ENCODE measurements at regions not wholly inside any gene's neighbourhood (a gene's known extent, or its start where the extent isn't known, plus 50 kb on each side); places are given as distances from the start of the nearest gene placed in this dataset.
A peak's percentile ranks its signal among the peaks of the same experiment; 100 is the strongest.
"Not testable (repeated sequence)": the region's sequence is repeated elsewhere in the genome, so short reads cannot be mapped to it uniquely, and the experiment has no call there.

DNA sequence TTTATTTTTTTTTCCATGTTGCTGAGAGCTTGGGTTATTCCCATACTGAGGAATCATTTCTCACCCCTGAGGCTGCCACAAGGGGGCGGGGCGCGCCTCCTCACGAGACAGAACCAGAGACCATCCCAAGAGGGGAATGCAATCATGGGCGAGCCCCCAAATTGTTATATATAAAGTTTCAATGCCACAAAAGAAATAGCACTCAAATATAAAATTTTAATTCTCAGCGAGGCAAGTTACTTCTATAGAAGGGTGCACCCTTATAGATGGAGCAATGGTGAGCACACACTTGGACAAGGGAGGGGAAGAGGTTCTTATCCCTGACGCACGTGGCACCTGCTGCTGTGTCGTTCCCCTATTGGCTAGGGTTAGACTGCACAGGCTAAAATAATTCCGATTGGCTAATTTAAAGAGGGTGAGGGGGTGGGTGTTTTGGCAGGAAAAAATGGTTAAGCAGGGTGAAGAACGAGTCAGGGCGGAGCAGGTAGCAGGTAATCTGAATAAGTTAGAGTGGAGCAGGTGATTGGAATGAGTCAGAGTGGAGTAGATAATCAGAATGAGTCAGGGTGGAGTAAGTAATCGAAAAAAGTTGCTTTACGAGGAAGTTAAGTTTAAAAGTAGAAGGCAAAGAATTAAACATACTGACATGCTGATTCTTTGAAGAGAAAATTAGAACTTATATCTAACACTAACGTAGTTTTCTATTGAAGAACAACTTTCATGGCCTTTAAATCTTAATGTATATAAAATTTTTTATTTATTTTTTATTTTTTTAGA is 177.5 kb downstream of the MTCL1 start:
- no peak for DNase-seq (ENCODE audit: low spot score)

DNA sequence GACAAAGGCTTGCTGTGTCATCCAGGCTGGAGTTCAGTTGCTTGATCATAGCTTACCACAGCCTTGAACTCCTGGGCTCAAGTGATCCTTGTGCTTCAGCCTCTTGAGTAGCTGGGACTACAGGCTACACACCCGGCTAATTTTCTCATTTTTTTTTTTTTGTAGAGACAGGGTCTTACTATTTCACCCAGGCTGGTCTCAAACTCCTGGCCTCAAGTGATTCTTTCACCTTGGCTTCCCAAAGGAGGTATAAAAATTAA is 178.0 kb downstream of the MTCL1 start:
- no peak for DNase-seq (ENCODE audit: low spot score)

DNA sequence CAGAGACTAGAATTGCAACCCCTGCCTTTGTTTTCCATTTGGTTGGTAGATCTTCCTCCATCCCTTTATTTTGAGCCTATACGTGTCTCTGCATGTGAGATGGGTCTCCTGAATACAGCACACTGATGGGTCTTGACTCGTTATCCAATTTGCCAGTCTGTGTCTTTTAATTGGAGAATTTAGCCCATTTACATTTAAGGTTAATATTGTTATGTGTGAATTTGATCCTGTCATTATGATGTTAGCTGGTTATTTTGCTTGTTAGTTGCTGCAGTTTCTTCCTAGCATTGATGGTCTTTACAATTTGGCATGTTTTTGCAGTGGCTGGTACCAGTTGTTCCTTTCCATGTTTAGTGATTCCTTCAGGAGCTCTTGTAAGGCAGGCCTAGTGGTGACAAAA is 182.5 kb downstream of the MTCL1 start:
- not testable (repeated sequence) for DNase-seq (ENCODE audit: low spot score)

DNA sequence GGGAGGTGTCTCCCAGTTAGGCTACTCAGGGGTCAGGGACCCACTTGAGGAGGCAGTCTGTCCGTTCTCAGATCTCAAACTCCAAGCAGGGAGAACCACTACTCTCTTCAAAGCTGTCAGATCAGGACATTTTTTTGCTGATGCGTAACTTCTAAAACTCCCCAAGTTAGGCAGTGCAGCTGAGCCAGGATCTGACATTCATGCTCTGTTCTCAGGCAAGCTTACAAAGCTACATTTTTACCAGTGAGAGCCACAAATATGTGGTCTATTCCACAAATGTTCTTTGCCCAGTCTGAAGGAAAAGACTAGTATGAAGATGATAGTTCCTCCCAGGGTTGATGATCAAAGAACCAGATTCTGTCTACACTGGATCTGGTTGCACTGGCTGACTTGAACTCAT is 184.1 kb downstream of the MTCL1 start:
- no peak for DNase-seq (ENCODE audit: low spot score)

DNA sequence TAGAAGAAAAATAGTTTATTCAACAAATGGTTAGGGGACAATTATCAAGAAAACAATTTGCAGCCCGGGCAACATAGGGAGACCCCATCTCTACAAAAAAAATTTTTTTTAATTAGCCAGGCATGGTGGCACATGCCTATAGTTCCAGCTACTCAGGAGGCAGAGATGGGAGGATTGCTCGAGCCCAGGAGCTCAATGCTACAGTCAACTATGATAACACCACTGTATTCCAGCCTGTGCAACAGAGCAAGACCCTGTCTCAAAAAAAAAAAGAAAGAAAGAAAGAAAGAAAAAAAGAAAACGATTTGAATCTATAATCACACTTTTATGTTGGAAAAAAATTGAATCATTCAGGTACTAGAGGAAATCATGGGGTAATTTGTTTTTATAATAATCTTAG is 185.1 kb downstream of the MTCL1 start:
- not testable (repeated sequence) for DNase-seq (ENCODE audit: low spot score)

DNA sequence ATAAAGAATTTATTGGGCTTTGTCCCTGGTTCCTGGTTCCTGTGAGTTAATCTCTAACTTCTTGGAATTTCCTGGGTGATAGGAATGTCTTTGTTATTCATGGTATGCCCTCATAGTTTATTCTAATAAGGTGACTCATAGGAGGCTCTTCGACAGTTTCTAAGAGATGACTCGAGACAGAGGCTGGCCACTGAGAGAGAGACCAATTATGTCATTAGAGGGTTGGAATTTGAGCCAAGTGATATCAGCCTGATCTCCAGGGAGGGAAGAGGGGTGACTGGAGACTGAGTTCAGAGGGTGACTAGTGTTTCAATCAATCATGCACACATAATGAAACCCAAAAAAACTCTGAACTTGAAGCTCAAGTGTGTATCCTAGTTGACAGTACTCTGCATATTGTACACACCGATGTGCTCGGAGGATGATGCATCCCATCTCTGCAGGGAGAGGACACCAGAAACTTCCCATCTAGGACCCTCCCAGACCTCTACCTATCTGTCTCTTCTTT is 185.7 kb downstream of the MTCL1 start:
- DNase-seq (ENCODE audit: low spot score), result peak; percentile 51

DNA sequence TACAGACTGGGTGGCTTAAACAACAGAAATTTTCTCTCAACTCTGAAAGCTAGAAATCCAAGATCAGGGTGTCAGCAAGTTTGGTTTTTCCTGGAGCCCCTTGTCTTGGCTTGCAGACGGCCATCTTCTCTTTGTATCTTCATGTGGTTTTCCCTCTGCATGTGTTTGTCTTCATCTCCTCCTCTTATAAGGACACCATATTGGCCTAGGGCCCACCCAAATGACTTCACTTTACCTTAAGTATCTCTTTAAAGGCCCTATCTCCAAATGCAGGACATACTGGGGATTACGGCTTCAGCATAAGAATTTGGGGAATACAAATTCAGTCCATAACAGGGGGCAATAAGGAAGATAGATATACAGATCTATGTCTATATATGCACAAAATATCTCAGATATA is 187.9 kb downstream of the MTCL1 start:
- DNase-seq (ENCODE audit: low spot score), result no peak

DNA sequence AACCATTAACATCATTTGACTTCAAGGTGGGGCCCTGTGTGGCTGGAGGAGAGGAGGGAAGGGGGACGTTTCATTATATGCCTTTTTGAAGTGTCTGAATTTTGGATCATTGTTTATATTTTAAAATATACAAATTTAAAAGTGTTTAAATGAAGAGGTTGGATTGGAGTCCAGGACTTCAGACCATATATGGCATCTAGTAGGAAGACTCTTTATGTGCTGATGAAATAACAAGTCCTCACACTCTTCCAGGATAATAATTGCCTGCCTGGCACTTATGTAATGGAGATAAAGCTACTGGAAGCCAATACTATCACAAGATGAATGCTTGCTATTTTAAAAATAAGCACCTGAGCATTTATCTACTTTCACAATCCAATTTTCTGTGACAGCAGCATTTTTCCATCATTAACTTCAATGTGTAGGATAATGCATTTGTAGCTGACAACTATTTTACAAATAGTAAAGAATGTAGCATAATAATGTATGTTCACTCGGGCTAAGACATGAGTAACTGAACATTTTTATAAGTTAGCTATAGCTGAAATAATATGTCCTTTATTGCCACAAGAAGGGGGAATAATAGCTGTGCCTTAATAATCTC is 188.4 kb downstream of the MTCL1 start:
- no peak for DNase-seq (ENCODE audit: low spot score)

DNA sequence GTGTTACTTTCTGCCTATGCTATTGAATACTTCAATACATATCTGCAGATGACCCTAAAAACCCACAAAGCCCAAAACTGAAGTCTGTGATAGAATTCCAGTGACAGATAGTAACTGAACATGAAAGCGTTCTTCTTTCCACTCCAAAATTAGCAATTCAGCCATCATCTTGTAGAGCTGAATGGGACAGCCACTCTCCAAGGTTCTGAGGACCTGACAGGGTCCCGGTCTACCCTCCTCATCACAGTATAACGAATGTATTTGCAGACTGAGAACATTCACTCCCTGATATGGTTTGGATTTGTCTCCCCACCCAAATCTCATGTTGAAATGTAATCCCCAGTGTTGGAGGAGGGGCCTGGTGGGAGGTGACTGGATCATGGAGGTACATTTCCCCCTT is 189.5 kb downstream of the MTCL1 start:
- DNase-seq (ENCODE audit: low spot score), result no peak

DNA sequence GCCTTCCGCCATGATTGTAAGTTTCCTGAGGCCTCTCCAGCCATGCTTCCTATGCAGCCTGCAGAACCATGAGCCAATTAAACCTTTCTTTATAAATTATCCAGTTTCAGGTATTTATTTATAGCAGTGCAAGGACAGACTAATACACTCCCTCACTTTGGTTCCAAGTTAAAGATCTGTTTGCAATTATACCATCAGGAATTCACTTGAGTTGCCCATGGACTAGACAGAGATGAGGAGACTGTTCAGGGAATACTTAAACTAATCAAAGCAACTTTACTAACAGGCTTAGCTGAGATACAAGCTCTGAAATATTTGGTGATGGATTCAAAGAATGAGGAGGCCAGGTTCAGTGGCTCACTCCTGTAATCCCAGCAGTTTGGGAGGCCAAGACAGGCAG is 190.0 kb downstream of the MTCL1 start:
- DNase-seq (ENCODE audit: low spot score), result no peak

DNA sequence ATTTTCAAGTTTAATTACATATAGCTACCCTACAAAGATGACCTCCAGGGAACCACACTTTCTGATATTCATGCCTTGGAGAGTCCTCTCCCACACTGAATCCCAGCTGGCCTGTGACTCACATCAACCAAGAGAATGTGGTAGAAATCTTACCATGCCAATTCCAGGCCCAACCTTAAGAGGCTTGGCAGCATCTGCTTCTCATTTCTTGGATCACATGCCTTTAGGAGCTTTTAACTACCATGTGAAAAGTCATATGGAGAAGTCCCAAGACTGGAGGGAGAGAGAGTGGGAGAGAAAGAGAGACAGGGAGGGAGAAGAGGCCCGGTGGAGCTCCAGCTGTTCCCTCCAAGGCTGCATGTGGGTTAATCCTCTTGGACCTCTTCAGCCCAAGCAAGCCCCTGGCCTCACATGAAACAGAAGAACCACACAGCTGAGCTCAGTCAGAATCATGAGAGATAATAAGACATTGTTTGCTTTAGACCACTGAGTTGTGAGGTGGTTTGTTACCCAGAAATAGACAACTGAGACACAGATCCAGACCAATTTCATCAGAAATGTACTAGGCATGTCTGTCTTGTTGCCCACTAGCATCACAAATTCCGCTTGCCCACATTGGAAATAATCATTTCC is 190.7 kb downstream of the MTCL1 start:
- no peak for DNase-seq (ENCODE audit: low spot score)

DNA sequence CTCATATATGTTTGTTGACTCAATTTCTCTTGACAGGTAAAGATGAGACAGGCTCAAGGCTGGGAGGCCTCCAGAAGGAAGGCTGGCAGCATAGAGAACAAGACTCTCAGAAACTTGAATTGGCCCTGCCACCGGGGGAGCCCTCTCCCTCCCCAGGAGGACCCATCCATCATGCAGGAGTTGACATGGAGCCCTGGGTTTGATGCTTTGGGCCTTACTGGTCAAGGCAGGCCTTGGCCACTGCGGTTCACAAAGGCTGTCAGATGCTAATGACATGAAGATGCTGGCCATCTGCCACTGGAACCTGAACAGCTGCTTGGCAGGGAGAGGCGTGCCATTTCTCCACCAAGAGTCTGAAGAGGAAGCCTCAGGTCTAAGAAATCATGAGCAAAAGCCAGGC is 193.6 kb downstream of the MTCL1 start:
- peak; percentile 40 for DNase-seq (ENCODE audit: low spot score)

DNA sequence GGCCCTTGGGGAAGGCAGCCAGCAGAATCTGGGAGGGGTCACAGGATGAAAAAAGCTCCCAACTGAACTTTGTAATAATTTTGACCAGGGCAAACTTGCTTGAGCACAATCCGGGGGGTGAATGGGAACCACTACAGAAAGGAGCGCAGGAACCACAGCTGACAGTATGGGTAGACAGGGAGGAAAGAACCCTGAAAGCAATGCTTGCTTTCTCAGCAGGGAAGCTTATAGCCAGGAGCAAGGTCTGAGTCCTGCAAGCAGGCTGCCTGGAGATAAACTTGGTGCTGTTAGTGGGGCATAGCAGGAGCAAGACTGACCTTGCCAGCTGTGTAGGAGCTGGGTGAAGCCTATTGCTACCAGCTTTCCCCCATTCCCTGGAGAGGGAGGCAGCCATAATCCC is 195.2 kb downstream of the MTCL1 start:
- no peak for DNase-seq (ENCODE audit: low spot score)

DNA sequence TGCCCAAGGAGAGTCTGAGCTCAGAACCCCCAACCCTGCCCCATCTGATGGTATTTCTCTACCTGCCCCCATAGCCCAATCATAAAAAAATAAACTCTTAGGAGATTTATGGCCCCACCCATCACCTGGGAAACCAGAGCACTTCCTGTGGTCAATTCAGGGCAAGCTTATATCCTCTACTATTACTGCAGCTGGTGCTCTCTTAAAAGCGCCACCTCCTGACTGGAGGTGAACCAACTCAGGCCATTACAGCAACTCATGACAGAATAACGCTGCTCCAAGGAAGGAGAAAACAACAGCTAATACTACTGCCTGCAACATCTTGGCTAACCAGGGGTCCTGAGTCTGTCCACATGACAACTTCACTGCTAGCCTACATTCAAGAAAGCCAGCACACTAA is 195.7 kb downstream of the MTCL1 start:
- DNase-seq (ENCODE audit: low spot score), result no peak

DNA sequence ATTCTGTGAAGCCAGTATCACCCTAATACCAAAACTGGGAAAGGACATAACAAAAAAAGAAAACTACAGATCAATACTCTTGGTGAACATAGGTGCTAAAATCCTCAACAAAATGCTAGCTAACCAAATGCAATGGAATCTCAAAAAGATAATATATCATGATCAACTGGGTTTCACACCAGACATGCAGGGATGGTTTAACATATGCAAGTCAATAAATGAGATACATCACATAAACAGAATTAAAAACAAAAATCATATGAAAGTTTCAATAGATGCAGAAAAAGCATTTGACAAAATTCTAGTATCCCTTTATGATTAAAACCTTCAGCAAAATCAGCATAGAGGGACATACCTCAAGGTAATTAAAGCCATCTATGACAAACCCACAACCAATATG is 198.2 kb upstream of the NDUFV2 start:
- no peak for DNase-seq (ENCODE audit: low spot score)

DNA sequence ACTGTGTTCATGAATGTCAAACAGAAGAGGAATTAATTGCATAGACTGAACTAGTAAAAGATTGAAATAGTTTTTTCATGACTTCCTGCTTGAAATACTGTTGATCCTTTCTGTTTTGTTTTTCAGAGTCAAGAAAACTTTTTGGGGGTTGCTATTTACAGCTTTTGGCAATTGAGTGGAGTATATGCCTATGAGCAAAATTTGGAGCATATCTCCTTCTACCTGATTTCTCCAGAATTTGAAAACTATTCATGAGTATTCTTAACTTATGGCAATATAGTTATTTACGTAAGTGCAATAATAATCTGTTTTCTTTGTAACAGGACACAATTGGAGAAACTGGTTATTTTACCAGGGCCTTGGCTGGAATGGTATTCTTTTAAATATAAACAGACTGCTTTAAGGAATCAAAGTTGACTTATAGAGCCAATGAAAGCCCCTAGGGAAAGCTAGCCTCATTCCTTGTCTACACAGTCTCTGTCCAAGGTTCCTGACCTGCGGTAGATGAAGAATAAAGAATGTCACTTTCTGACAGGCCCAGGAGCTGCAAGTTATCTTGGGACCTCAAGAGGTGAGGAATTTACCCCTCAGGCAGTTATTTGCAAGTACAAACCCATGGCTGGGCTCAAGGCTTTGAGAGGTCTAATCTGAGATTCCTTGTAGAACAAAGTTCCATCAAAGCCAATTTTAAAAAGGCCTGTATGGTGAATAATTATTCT is 193.5 kb upstream of the NDUFV2 start:
- no peak for DNase-seq (ENCODE audit: low spot score)

DNA sequence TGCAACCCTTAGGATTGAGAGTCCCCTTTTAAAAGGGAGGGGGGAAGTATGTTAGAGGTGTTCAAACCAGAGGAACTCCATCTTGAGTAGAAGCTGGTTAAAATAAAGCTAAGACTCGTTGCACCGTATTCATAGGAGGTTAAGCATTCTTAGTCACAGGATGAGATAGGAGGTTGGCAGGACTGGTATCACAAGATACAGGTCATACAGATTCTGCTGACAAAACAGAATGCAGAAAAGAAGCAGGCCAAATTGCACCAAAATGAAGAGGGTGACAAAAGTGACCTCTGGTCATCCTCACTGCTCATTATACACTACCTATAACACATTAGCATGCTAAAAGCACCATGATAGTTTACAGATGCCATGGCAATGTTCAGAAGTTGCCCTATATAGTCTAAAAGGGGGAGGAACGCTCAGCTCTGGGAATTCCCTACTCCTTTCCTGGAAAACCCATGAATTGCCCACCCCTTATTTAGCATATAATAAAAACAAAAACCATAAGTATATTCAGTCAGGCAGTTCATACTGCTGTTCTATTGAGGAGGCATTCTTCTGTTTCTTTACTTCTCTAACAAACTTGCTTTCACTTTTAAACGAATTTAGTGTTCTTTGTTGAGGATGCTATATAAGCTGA is 192.2 kb upstream of the NDUFV2 start:
- DNase-seq (ENCODE audit: low spot score), result no peak

DNA sequence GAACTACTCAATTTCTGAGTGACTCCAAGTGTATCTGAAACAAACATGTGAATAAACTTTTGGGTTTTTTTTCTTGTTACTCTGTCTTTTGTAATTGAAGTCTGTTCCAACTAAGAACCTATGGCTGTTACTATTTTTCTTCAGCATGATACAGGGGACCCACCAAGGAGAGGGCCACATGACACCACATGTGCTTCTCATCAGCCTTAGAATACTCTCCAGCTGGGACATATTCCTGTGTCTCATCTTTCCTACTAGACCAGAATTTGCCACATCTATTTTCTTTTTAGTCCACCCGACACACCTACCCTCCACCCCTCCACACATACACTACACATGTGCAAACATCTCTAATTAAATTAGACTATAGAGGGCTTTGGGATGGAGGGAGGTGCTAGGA is 191.7 kb upstream of the NDUFV2 start:
- DNase-seq (ENCODE audit: low spot score), result no peak

DNA sequence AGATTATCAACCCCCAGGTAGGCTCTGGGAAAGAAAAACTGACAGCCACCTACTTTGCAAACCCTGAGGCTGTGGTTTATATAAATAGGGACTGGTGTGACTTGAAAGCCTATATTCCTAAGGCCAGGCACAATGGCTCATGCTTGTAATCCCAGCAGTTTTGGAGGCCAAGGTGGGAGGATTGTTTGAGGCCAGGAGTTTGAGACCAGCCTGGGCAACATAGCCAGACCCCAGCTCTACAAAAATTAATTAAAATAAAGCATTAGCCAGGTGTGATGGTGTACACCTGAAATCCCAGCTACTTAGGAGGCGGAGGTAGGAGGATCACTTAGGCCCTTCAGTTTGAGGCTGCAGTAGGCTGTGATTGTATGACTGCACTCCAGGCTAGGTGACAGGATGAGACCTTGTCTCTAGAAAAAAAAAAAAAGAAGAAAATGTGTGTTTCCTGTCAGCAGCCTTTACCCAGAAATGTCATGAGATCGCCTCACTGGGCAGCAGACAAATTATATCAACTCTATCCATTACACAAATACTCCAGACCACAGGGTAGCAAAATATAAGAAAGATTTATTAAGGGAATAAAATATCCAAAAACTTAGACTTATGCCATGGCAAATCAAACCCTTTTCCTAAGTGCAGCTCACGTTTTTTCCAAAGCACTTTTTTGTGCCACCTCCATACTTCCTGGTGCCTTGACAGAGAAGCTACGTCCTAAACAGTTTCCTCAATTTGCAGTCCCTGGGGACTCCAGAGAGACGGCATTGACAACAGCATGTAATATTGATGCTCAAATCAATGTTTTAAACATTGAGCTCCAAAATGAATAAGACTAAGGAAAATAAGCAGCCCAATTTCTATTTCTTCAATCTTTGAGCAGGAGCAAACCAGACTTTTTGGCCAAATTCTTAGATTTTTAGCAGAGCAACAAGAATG is 190.8 kb upstream of the NDUFV2 start:
- peak; percentile 21 for DNase-seq (ENCODE audit: low spot score)

DNA sequence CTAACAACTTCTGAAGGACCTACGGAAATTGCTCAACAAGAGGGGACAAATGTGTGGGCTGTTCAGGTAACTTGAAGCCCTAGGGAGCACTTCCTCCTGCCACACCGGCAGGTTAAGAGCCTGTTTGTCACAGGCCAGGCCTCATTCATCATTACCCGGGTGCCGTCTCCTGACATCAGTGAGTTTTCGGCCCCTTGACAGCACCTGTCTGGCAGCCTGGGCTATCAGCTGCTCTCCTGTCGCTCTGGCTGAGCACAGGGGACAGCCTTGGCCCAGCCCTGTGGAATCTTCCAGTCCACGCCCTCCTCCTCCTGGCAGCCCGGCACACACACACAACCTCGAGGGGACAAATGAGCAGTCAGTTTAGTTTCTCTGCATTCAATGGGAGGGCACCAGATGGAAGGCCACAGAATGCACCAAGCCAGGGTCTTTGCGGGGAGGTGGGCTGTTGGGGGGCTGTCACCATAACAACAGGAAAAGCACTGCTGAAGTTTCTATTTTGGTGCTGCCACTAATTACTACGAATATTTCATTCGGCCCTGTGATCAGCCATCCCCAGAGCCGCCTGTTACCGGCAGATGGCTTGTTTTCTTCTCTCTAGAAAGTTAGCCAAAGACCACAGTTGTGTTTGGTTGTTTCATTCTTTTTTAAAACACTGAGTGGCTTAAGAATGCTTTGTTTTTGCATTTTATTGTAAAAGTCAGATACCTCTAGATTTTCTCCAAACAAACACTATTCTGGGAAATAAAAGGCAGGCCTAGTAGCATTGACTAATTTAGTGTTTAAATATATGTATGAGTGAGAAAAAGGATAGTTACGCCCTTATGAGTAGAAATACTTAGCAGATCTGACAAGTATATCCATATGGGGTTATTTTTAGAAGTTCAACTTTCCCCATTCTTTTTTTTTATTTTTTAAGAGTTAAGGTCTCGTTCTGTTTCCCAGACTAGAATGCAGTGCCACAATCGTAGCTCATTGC is 189.9 kb upstream of the NDUFV2 start:
- DNase-seq (ENCODE audit: low spot score), result peak; percentile 37

All from SK-N-DZ (cell line).